LNCAP (cell line): ENCODE measurements at regions not wholly inside any gene's neighbourhood (a gene's known extent, or its start where the extent isn't known, plus 50 kb on each side); places are given as distances from the start of the nearest gene placed in this dataset.

Experiments used
- TF ChIP-seq, protein P1 (sequence below): fragments of 450-650 bp; IDR thresholded peaks from 2 replicates; pipeline ENCODE4 v1.5.1; 2017; ENCODE audit warnings: mild to moderate bottlenecking

DNA sequence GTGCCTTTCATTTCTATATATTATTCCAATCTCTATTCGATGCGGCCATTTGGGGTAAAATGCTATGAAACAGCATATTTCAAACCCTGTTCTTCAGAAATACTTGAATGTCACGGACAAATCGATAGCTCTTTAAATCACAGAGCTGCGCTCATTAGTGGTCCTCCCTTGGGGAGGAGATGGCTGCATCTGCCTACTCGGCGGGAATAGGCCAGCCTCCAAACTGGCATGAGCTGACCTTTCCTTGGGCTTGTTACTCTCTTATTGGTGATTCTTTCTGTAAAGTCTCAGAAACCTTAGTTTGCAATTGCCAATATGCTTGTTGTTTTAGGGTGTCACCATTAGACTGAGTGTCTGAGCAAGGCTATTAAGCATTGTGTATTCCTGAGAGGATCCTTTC is 120.9 kb downstream of the BDH1 start:
- TF ChIP-seq, protein P1, sequence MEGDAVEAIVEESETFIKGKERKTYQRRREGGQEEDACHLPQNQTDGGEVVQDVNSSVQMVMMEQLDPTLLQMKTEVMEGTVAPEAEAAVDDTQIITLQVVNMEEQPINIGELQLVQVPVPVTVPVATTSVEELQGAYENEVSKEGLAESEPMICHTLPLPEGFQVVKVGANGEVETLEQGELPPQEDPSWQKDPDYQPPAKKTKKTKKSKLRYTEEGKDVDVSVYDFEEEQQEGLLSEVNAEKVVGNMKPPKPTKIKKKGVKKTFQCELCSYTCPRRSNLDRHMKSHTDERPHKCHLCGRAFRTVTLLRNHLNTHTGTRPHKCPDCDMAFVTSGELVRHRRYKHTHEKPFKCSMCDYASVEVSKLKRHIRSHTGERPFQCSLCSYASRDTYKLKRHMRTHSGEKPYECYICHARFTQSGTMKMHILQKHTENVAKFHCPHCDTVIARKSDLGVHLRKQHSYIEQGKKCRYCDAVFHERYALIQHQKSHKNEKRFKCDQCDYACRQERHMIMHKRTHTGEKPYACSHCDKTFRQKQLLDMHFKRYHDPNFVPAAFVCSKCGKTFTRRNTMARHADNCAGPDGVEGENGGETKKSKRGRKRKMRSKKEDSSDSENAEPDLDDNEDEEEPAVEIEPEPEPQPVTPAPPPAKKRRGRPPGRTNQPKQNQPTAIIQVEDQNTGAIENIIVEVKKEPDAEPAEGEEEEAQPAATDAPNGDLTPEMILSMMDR, result no peak

DNA sequence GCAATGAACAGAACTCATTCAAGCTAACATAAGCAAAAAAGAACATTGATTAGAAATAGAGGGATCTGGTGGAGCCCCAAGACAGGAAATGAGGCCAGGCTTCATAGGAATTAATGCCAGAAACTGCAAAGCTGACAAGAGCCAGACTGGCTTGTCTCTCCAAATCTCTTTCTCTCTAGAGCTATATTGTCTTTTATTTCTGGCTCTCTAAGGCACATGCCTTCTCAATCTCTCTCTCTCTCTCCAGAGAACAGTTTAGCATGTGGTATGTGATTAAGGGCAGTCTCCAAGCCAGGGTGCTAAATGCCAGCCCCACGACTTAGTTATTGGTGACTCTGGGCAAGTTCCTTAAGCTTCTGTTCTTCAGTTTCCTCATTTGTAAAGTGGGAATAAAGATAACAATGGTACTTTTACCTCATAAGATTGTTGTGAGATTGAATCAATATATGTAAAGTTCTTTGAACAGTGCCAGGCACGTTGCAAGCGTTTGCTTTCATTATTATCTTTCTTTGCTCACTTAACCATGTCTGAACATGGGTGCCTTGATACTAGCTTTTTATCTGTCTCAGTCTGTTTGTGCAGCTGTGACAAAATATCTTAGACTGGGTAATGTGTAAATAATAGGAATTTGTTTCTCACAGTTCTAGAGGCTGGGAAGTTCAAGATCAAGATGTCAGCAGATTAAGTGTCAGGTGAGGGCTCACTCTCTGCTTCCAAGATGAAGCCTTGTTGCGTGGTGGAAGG is 123.2 kb downstream of the BDH1 start:
- TF ChIP-seq, protein P1, result no peak

DNA sequence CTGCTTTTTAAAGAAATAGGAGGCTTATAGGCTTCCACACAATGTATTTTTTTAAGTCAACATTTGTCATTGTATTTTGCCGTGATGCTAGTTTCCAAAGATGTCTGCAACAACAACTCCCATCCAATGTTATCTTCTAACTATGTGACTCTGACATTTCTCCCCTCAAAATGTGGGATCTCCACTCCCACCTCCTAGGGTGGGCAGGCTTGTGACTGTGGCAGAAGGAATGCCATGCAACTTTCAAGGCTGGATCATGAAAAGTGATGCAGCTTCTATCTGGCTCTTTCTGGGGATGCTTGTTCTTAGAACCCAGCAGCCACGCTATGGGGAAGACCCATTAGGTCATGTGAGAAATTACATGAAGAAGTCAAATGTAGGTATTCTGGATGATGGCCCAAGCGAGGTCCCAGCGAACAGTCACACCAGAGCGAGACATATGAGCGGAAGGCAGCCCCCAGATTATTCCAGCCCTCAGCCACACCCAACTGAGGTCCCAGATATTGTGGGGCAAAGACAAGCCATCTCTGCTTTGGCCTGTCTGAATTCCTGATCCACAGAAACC is 124.3 kb downstream of the BDH1 start:
- TF ChIP-seq, protein P1, result no peak

DNA sequence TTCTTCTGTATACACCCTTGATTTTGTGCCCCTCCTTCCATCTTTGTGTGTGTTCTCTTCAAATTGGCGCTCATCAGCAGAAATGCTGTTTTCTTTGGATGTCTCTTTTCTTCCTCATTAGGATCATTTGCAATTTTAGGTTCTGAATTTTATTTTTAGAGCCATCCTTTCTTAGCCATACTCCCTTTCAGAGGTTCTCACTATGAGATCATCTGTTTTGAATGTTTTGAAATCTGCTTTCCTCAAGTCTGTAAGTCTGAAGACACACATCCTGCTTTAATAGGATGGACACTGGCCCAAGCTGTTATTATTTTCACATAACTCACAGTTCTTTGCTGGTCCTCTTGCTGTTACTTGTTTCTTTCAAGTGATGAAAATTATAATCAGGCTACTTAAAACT is 124.8 kb downstream of the BDH1 start:
- TF ChIP-seq, protein P1, result no peak

DNA sequence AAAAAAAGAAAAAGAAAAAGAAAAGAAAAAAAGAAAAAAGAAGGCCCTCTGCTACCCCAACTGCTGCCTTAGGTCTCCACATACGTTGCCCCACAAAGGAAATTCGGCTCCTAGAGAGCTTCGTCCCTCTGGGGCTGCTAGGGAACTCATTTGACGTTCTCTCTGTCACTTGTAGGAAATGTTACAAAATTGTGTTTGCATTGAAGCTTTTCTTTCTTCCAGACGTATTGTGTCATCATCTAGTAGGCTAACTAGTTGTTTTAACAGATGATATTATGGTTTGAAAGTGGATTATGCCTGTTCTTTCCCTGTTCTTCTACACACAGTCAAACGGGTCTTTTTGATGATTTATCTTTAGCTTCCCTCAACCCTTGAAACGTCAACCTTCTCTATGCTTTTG is 125.3 kb downstream of the BDH1 start:
- TF ChIP-seq, protein P1, result no peak

DNA sequence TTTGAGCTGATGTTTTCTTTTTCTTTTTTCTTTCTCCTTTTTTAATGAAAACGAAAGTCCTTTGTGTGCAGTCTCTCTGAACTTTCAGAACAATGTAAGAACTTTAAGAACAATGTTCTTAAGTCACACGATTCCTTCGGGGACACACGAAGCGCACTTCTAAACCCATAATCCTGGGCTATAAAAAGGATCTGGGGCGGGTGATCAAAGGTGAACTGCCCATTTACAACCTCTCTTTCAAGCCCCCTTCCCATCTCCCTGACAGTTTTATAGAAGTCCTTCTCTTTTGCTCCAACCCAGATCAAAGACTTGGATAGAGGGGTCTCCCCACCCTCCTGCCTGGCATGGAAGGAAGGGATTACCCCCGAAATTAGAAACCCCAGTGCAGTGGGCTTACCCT is 126.8 kb downstream of the BDH1 start:
- TF ChIP-seq, protein P1, result no peak

DNA sequence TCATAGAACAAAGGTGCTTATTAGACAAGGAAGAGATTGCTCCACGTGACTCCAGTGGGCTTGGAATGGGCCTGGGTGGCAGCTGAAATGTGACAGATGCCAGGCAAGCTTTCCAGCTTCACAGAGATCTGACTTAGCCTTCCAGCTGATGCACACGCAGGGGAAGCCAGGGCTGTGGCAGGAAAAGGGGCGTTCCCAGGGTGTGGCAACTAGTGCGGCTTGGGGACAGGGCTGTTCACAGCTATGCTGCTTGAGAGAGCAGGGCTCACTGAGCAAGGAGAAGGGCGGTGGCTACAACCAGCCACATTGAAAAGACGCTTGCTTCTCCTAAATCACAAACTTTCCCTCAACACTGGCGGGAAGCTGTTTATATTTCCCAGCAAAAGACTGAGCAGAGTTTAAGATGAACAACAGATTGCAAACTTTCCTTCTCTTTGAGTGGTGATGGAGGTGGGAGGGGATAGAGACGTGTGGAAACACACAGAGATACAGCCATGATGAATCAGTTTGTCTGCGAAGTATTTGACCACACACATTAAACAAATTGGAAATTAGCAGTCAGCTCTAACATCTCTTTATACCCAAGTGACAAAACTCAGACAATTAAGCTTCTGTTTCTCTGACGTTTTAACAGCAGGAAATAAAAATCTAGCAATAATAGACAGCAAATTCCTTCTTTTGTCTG is 127.5 kb downstream of the BDH1 start:
- TF ChIP-seq, protein P1, result no peak
